Transverse colon (tissue), 4 donors: ENCODE measurements at regions not wholly inside any gene's neighbourhood (a gene's known extent, or its start where the extent isn't known, plus 50 kb on each side); places are given as distances from the start of the nearest gene placed in this dataset.

Experiments
- DNase-seq: peaks from one replicate; pipeline ENCODE4 v3.0.0-alpha.2; 2019
- H3K27ac ChIP-seq, 4 donors: fragments of 200-600 bp; sonication (generic); 2 replicates each; pipeline ENCODE4 v1.5.1; 2016 to 2018; ENCODE audit warnings: inconsistent platforms in 4 of 4
- H3K27me3 ChIP-seq: fragments of 200-600 bp; sonication (generic); 2 replicates; pipeline ENCODE4 v1.5.1; 2017; ENCODE audit warnings: inconsistent platforms
- H3K36me3 ChIP-seq, 4 donors: fragments of 200-600 bp; sonication (generic); 2 replicates each; pipeline ENCODE4 v1.5.1; 2017 to 2019; ENCODE audit warnings: inconsistent platforms in 4 of 4
- H3K4me1 ChIP-seq, 4 donors: fragments of 200-600 bp; sonication (generic); 2 replicates each; pipeline ENCODE4 v1.5.1; 2017 to 2020; ENCODE audit warnings: inconsistent platforms in 4 of 4
- H3K4me3 ChIP-seq, 4 donors: fragments of 200-600 bp; sonication (generic); 1 replicate in 1 of 4; 2 replicates in 3 of 4; pipeline versions ENCODE4 v1.5.1 to v1.6.1; 2017 to 2019; ENCODE audit warnings: inconsistent platforms in 4 of 4
- H3K9me3 ChIP-seq, 2 donors: fragments of 200-600 bp; sonication (generic); 2 replicates each; pipeline ENCODE4 v1.5.1; 2017 to 2019; ENCODE audit warnings: inconsistent platforms in 2 of 2
- EP300 ChIP-seq: sonication (generic); formaldehyde crosslinking; IDR thresholded peaks from one replicate; pipeline ENCODE4 v1.6.1; 2017; ENCODE audit warnings: antibody characterized with exemption, low read depth
- POLR2A ChIP-seq: fragments of 450-650 bp; IDR thresholded peaks from one replicate; pipeline ENCODE4 v1.6.1; 2016; ENCODE audit warnings: antibody characterized with exemption, mild to moderate bottlenecking, moderate library complexity
- POLR2AphosphoS5 ChIP-seq, 3 donors: sonication (generic); formaldehyde crosslinking; IDR thresholded peaks; one replicate each; pipeline ENCODE4 v1.6.1; 2016; ENCODE audit warnings: antibody characterized with exemption in 3 of 3
- WGBS, 2 donors: methylation state at CpG; one replicate each; pipeline ENCODE4 v1.1.5; 2018; ENCODE audit warnings: low coverage in 1 of 2; 5-methylcytosine and 5-hydroxymethylcytosine counted together
- in situ Hi-C, 4 donors: fragments of 200-750 bp; cut with MboI; loops; one replicate each; pipeline versions ENCODE4 v1.15.0 to v1.15.1; 2017; ENCODE audit warnings: low sequenced_read_pairs in 3 of 4, low pct_ligation_motif_present in 1 of 4, low pct_unique_long_range_greater_than_20kb in 1 of 4
- intact Hi-C: fragments of 100-400 bp; cut with DNase I; formaldehyde crosslinking; loops from one replicate; pipeline ENCODE4 v1.15.1; 2023; ENCODE audit warnings: low total_unique reads
- TF ChIP-seq, protein P1 (sequence below), 5 experiments: fragments of 200-600 bp in 3 of 5; fragments of 450-650 bp in 2 of 5; sonication (generic) in 3 of 5; IDR thresholded peaks; 1 replicate in 2 of 5; 2 replicates in 3 of 5; pipeline ENCODE4 v1.5.1; 2016 to 2017; ENCODE audit warnings: antibody characterized with exemption in 5 of 5, inconsistent platforms in 3 of 5, mild to moderate bottlenecking in 2 of 5, moderate library complexity in 1 of 5

DNA sequence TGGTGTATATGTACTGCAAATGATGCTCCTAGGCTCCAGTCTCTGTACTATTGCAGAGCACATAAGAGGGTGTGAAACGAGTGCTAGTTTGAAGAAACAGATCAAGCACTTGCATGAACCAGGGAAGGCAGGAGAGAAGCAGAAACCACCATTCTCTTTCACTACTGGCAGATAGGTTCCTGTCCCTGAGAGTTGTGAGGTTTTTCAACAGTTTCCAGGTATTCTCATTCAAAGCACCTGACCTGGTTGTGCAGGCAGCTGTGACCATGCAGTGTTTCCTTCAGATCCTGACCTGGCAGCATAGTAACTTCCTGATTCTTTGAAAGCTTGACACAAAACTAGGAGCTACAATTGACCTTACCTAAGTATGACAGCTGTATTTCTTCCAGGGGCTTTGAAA, 164.9 kb downstream of the UFM1 start:
- H3K27ac ChIP-seq, result no peak overlapping the region
- intact Hi-C loops (no loop called here), in situ Hi-C loops (no loop called here)
- DNase-seq, result no peak
- no peak overlapping the region for H3K4me3 ChIP-seq
- 59 to 80% methylated on average over 1 of the region's 1 CpG for whole genome bisulfite sequencing, 2 donors
- no peak for TF ChIP-seq POLR2A
- no peaks in the 10 kb centered on the region for H3K9me3 ChIP-seq
- no peaks in the 10 kb centered on the region for H3K4me1 ChIP-seq
- no peaks in the 10 kb centered on the region for H3K36me3 ChIP-seq
- no peaks in the 10 kb centered on the region for H3K27me3 ChIP-seq

DNA sequence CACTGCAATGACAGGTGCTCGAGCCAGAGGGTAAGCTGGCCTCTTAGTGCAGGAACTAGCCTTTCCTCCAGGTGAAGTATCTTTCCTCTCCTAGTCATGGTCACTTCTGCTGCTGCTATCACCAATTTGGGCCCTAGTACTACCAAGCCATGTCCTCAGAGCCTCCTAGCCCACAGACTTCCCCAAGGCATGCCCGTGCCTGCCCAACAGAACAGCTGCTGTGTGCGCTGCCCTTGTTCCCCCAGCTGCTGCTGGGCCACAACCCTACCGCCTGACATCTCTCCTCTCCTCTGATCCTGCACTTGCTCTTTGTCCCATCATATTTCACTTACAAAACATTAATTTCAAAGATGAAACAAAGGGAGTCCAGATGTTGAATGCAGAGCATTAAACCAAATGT, 168.5 kb upstream of the FREM2 start:
- intact Hi-C loops (no loop called here), in situ Hi-C loops (no loop called here)
- no peaks in the 10 kb centered on the region for H3K4me1 ChIP-seq
- H3K9me3 ChIP-seq, result no peaks in the 10 kb centered on the region
- no peaks in the 10 kb centered on the region for H3K36me3 ChIP-seq
- no peak for DNase-seq
- 62 to 74% methylated on average over 2 to 4 of the region's 4 CpGs for WGBS, 2 donors
- TF ChIP-seq POLR2A, result no peak
- no peak for TF ChIP-seq EP300
- TF ChIP-seq, protein P1, sequence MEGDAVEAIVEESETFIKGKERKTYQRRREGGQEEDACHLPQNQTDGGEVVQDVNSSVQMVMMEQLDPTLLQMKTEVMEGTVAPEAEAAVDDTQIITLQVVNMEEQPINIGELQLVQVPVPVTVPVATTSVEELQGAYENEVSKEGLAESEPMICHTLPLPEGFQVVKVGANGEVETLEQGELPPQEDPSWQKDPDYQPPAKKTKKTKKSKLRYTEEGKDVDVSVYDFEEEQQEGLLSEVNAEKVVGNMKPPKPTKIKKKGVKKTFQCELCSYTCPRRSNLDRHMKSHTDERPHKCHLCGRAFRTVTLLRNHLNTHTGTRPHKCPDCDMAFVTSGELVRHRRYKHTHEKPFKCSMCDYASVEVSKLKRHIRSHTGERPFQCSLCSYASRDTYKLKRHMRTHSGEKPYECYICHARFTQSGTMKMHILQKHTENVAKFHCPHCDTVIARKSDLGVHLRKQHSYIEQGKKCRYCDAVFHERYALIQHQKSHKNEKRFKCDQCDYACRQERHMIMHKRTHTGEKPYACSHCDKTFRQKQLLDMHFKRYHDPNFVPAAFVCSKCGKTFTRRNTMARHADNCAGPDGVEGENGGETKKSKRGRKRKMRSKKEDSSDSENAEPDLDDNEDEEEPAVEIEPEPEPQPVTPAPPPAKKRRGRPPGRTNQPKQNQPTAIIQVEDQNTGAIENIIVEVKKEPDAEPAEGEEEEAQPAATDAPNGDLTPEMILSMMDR (IDR thresholded peaks at IDR 0.05), result no peak
- TF ChIP-seq POLR2AphosphoS5 (IDR thresholded peaks at IDR 0.05), result no peak
- no peak overlapping the region for H3K4me3 ChIP-seq
- no peaks in the 10 kb centered on the region for H3K27me3 ChIP-seq
- no peak overlapping the region for H3K27ac ChIP-seq

DNA sequence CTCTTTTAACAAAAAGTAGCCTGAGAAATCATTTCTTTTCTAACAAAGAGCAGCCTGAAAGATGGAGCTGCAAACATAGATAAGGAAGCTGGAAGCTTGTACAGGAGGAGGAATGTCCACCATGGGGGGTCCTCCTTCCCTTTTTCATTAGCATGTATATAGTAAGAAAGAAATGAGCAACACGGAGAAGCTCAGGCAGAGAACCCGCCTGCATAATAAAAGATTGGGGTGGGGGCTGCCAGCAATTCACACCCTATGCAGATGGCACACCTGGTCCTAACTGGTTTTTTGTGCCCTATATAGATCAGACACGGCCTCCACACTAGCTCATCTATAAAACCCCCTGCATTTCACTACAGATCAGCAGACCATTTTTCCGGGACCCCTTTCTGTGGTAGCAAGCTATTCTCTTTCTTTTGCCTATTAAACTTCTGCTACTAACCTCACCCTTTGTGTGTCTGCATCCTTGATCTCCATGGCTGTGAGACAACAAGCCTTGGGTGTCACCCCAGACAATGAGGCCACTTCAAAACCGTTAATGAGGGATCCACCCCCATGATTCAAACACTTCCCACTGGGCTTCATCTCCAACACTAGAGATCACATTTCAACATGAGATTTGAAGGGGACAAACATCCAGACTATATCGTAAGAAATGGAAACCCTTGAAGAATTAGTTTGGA, 167.5 kb upstream of the FREM2 start:
- in situ Hi-C loops, result no loop called here
- H3K4me3 ChIP-seq, result no peak overlapping the region
- H3K27me3 ChIP-seq, result no peaks in the 10 kb centered on the region
- H3K4me1 ChIP-seq, result no peaks in the 10 kb centered on the region
- H3K9me3 ChIP-seq, result no peaks in the 10 kb centered on the region
- TF ChIP-seq, protein P1 (IDR thresholded peaks at IDR 0.05), result no peak
- TF ChIP-seq POLR2A, result no peak
- no peak for TF ChIP-seq POLR2AphosphoS5 (IDR thresholded peaks at IDR 0.05)
- no peak for TF ChIP-seq EP300
- H3K36me3 ChIP-seq, result no peaks in the 10 kb centered on the region
- WGBS, 2 donors, result 70% methylated on average over 2 to 6 of the region's 6 CpGs
- no peak for DNase-seq
- intact Hi-C loops, result no loop called here
- no peak overlapping the region for H3K27ac ChIP-seq

GRCh38 chr13:38520041-38520440, 166.8 kb upstream of the FREM2 start:
- DNase-seq, result no peak
- Histone ChIP-seq H3K4me3 (no peak overlapping the region), H3K36me3 (no peaks in the 10 kb centered on the region), H3K9me3 (no peaks in the 10 kb centered on the region), H3K27ac (no peak overlapping the region), H3K27me3 (no peaks in the 10 kb centered on the region), H3K4me1 (no peaks in the 10 kb centered on the region)
- intact Hi-C loops, result no loop called here
- WGBS, 2 donors, result 49 to 50% methylated on average over 4 to 5 of the region's 5 CpGs
- TF ChIP-seq, protein P1 (IDR thresholded peaks at IDR 0.05), result no peak
- TF ChIP-seq EP300, result no peak
- TF ChIP-seq POLR2AphosphoS5 (IDR thresholded peaks at IDR 0.05), result no peak
- no peak for TF ChIP-seq POLR2A
- in situ Hi-C loops, result no loop called here

- intact Hi-C loops, result no loop called here
- no peaks in the 10 kb centered on the region for H3K4me1 ChIP-seq
- in situ Hi-C loops, result no loop called here
- DNase-seq, result no peak
- TF ChIP-seq EP300, result no peak
- TF ChIP-seq POLR2A, result no peak
- TF ChIP-seq, protein P1 (IDR thresholded peaks at IDR 0.05), result no peak
- TF ChIP-seq POLR2AphosphoS5 (IDR thresholded peaks at IDR 0.05), result no peak
- no peak overlapping the region for H3K27ac ChIP-seq
- H3K36me3 ChIP-seq, result no peaks in the 10 kb centered on the region
- no peaks in the 10 kb centered on the region for H3K27me3 ChIP-seq
- no peak overlapping the region for H3K4me3 ChIP-seq
- WGBS, 2 donors, result 60 to 76% methylated on average over 2 to 5 of the region's 5 CpGs
- H3K9me3 ChIP-seq, result no peaks in the 10 kb centered on the region
These were observed 159.7 kb upstream of the FREM2 start for GRCh38 chr13:38527140-38527539.
